HL-60 (cell line): ENCODE measurements at regions not wholly inside any gene's neighbourhood (a gene's known extent, or its start where the extent isn't known, plus 50 kb on each side); places are given as distances from the start of the nearest gene placed in this dataset.

ENCODE experiments used
- DNase-seq, 2 experiments: peaks; one replicate each; pipeline ENCODE4 v3.0.0-alpha.2; 2010 to 2020; ENCODE audit warnings: low read depth in 1 of 2, low spot score in 1 of 2
- H3K27ac ChIP-seq: fragments of 250-450 bp; sonication (Bioruptor Pico); replicated peaks from 2 replicates; pipeline ENCODE4 v1.5.1; 2020; ENCODE audit warnings: mild to moderate bottlenecking, moderate library complexity
- H3K27me3 ChIP-seq: fragments of 250-450 bp; sonication (Bioruptor Pico); 2 replicates; pipeline ENCODE4 v1.5.1; 2021; ENCODE audit warnings: mild to moderate bottlenecking, moderate library complexity; ENCODE audit not compliant: insufficient read depth, poor library complexity, severe bottlenecking
- H3K4me3 ChIP-seq: replicated peaks from 2 replicates; pipeline ENCODE4 v1.5.1; 2011; ENCODE audit warnings: mild to moderate bottlenecking, control low read depth, low read length; ENCODE audit not compliant: insufficient read depth
- CTCF ChIP-seq: IDR thresholded peaks from one replicate; pipeline ENCODE4 v1.5.1; 2011; ENCODE audit warnings: low read length, control low read depth, inconsistent platforms; ENCODE audit not compliant: insufficient read depth
- GABPA ChIP-seq: IDR thresholded peaks from 2 replicates; pipeline ENCODE4 v1.6.1; 2012; ENCODE audit warnings: low read depth
- POLR2AphosphoS5 ChIP-seq: IDR thresholded peaks from 2 replicates; pipeline ENCODE4 v1.6.1; 2012; ENCODE audit warnings: low read depth
- REST ChIP-seq: IDR thresholded peaks from 2 replicates; pipeline ENCODE4 v1.6.1; 2012; ENCODE audit warnings: low read depth; ENCODE audit not compliant: insufficient replicate concordance
- SPI1 ChIP-seq: IDR thresholded peaks from 2 replicates; pipeline ENCODE4 v1.6.1; 2012; ENCODE audit warnings: low read depth, mild to moderate bottlenecking, borderline replicate concordance

- Histone ChIP-seq H3K27me3 (peaks cover 3% of the 10 kb centered on the region), H3K4me3 (no peak overlapping the region), H3K27ac (no peak overlapping the region)
- no peak for DNase-seq
- TF ChIP-seq REST, result no peak
- TF ChIP-seq CTCF, result no peak
- TF ChIP-seq GABPA, result no peak
- no peak for TF ChIP-seq SPI1
- TF ChIP-seq POLR2AphosphoS5, result no peak
Measured at GRCh38 chr13:73290844-73291243, 232.0 kb downstream of the KLF5 start.

GRCh38 chr13:73288596-73288995 is 229.8 kb downstream of the KLF5 start:
- peaks cover 3% of the 10 kb centered on the region for H3K27me3 ChIP-seq
- TF ChIP-seq REST, result no peak
- TF ChIP-seq GABPA, result peak; percentile 53
- TF ChIP-seq POLR2AphosphoS5, result no peak
- TF ChIP-seq SPI1, result no peak
- TF ChIP-seq CTCF, result no peak
- H3K4me3 ChIP-seq, result no peak overlapping the region
- DNase-seq, result peak in 1 of 2 experiments; percentile 16
- no peak overlapping the region for H3K27ac ChIP-seq

- no peak overlapping the region for H3K27ac ChIP-seq
- DNase-seq, result no peak
- TF ChIP-seq REST (no peak), SPI1 (no peak), GABPA (no peak), CTCF (no peak), POLR2AphosphoS5 (no peak)
Measured at GRCh38 chr13:73287831-73288230, 229.0 kb downstream of the KLF5 start.

More at GRCh38 chr13:73287831-73288230, 229.0 kb downstream of the KLF5 start:
- Histone ChIP-seq H3K4me3 (no peak overlapping the region), H3K27me3 (peaks cover 3% of the 10 kb centered on the region)
